LoVo (cell line): ENCODE measurements at regions not wholly inside any gene's neighbourhood (a gene's known extent, or its start where the extent isn't known, plus 50 kb on each side); places are given as distances from the start of the nearest gene placed in this dataset.

Experiments
- DNase-seq: peaks from one replicate; pipeline ENCODE4 v3.0.0-alpha.2; 2016; ENCODE audit warnings: low spot score

GRCh38 chr7:124423863-124424262 is 341.7 kb downstream of the GPR37 start:
- DNase-seq = no peak

DNA sequence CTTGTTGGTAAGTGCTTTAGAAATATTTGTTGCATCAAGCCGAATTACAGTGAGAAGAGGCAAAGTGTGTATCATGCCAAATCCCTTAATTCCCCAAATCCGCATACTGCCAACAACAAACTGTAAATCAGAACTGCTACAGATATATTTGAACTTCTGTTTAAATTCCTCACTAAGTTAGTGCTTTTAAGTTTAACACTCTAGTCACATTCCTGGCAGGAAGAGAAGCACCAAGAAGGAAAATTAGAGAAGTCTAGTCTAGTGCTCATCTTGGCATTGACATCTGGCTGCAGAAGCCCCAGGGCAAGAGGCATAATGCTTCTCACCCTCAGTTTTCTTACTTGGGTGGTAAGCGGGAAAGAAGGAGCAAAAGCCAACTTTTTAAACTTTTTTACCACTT is 343.5 kb downstream of the GPR37 start:
- DNase-seq = no peak

- DNase-seq = no peak
These were observed 345.2 kb downstream of the GPR37 start for GRCh38 chr7:124420367-124420766.

- no peak for DNase-seq
These were observed 352.6 kb downstream of the GPR37 start for GRCh38 chr7:124413029-124413428.

- DNase-seq = no peak
These were observed 353.1 kb downstream of the GPR37 start for GRCh38 chr7:124412531-124412930.

DNA sequence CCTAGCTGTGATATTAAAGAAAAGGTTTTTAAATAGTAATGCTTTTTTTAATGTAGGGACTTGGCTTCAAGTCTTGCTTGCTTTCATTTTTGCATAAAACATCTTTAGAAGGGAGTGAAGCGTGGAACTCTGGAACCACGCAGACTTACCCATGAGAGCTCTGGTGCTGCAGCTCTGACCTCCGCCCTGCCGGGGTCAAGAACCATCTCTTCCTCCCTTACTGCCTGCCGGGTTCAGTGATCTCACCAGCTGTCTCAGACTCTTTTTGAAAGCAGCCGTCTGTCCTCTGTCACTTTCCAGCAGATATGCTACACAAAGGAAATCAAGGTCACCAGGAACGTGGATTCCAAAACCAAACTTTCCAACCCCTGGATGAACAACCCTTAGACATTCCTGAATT is 353.8 kb downstream of the GPR37 start:
- no peak for DNase-seq

GRCh38 chr7:124403587-124403986 is 362.0 kb downstream of the GPR37 start:
- no peak for DNase-seq

DNA sequence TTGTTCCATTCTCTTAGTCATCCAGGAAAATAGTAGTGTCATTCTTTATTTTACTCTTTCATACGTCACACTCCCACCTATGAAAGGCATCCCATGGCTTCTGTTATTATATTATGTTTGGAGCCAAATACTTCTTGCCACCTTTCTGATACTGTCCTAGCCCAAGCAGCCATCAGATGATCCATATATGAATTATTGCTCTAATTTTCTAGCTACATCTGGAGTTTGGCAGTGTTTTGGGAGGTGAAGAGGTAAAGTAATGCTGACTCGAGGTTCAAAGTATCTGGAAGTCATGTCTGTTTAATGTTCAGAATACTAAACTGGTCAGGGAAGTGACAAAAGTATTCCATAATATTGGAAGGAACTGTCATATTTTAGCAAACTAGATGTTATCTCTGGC is 362.5 kb downstream of the GPR37 start:
- DNase-seq = no peak

- DNase-seq = no peak
These were observed 365.7 kb downstream of the GPR37 start for GRCh38 chr7:124399941-124400340.

GRCh38 chr7:124398937-124399552 is 366.2 kb upstream of the TMEM229A start:
- no peak for DNase-seq

DNA sequence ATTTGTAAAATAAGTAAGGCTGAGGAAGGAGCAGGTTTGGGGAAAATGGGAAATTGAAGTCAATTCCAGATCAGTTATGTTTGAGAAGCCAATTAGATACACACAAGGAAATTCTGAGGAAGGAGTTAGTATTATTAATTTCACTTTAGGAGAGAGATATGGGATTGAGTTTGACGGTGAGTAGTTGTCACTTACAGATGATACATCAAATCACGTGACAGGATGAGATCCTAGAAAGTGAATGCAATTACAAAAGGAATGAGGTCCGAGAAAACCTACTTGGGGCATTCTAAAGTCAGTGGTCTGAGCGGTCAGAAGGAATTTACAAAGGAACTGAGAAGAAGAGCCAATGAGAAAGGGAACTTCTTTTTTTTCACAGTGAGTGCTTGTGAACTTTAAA is 364.3 kb upstream of the TMEM229A start:
- DNase-seq = no peak

GRCh38 chr7:124390301-124390700 is 357.4 kb upstream of the TMEM229A start:
- DNase-seq = no peak

DNA sequence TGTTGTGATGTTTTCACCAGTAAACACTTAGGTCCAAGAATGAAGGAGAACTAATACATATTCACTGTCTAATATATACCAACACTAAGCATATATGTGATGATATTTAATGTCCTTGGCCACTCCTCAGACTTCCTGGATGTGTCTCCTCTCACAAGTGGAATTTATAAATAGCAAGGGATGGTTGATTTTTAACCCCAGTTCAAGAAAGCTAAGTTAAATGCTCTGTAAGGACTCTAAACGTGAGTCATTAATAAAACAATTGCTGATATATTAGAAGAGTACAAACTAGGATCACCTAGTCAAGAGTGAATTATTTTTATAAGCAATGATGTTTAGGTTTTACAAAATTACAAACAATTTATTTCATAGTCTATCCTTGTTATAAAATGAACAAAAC is 355.9 kb upstream of the TMEM229A start:
- no peak for DNase-seq

DNA sequence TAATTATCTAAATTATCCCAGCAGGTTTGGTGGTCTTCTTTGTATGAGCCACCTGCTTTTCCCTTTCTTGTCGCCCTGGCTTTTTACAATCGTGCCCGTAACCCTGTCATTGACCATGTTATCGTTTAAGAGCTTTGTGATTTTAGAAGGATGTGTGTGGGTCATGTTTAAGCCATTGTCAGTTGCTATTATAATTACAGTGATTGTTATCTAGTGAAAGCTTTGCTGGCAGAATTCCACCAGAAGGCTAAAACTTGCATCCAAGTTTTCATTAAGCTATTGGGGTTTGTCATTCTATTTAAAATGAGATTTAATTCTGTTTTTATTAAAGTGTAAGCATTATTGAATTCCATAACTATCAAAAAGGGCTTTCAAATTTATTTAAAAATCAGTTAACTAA is 354.2 kb upstream of the TMEM229A start:
- DNase-seq = no peak

- no peak for DNase-seq
These were observed 346.4 kb upstream of the TMEM229A start for GRCh38 chr7:124379296-124379695.

DNA sequence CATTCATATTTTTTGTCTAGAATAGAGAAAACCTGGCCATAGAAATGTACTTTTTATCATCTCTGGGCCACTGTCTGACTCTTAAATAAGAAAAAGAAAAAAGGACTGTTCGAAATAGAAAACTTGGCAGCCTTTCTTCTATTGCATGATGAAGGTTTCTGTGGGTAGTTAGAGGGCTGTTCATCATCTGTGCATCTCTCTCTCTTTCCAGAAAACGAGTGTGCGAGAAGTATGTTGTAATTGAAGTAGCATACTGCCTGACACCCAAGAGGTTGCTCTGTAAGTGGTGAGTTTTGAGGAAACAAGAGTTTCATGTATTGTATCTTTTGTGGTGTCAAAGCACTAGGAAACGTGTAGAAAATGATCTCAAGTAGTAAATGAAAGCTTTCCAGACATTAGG is 343.2 kb upstream of the TMEM229A start:
- no peak for DNase-seq

DNA sequence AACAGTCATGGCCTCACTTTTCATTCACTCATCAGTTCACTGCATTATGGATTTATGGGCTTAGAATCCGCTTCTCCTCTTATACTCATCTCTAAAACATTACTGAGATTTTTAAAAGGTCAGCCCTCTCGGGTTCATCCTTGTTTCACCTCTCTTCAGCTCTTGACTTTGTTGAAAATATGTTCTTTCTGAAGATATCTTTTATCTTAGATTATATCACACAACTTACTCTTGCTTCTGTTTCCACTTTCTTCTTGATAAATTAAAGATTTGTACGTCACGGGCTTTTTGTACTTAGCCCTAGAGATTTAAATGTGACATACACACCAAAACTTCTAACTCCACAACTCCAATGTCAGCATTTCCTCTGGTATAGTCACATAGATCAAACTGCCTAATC is 342.5 kb upstream of the TMEM229A start:
- DNase-seq = no peak

GRCh38 chr7:124369310-124369709 is 336.4 kb upstream of the TMEM229A start:
- no peak for DNase-seq

GRCh38 chr7:124366118-124366517 is 333.3 kb upstream of the TMEM229A start:
- no peak for DNase-seq

DNA sequence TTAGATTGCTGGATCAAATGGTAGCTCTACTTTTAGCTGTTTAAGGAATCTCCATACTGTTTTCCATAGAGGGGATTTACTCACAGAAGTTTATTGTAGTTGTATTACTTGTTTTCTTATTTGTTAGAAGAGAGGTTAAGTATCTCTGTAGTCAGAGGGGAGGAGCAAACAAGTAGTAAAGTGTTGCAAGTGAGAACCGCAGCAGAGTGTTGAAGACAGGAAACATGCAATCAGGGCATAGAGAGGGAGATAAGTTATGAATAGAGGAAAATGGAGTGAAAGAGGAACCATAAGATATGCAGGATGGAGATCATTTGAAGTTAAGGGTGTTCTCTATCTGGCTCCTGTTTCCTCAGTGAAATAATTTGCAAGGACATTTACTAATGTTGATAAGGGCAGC is 331.4 kb upstream of the TMEM229A start:
- DNase-seq = no peak

- DNase-seq = no peak
These were observed 321.3 kb upstream of the TMEM229A start for GRCh38 chr7:124354201-124354600.

- no peak for DNase-seq
These were observed 319.1 kb upstream of the TMEM229A start for GRCh38 chr7:124351950-124352349.

DNA sequence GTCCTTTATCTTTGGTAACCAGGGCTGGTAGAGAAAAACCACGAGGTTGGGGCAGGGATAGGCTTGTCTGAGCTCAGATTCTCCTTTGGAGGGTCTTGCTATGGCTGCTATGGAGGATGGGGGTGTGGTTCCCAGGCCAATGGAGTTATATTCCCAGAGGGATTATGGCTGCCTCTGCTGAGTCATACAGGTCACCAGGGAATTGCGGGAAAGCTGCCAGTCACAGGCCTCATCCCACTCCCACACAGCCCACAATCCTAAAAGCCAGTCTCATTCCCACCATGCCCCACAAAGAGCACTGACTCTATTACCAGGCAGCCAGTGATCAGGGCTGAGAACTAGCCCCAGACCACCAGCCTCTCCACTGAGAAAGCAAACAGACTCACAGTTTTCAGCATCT is 316.6 kb upstream of the TMEM229A start:
- DNase-seq = no peak

DNA sequence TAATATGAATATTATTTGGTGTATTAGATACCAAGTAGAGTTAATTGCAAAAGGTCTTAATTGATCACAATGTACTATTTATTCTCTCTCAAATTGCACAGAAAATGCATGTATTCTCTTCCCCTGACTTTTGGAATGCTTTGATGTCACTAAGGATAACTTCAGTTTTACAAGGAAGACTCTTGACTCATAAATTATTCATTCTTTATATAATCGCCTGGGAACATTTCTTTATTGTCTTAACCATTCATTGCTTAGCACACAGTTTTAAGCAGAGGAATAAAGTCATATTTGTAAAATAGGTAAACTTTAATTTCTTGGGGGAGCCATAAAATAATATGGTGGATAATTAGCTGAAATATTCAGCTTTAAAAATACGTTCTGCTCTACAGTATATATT is 306.0 kb upstream of the TMEM229A start:
- no peak for DNase-seq
